ENCODE measurements at regions not wholly inside any gene's neighbourhood (a gene's known extent, or its start where the extent isn't known, plus 50 kb on each side); places are given as distances from the start of the nearest gene placed in this dataset.

GRCh38 chr4:179130122-179130714 is 1688.0 kb upstream of the AGA start (continued):
- TF ChIP-seq ZNF592 (IDR thresholded peaks at IDR 0.05) (0 out of 2 replicates have a peak, but pooled peaks have one; percentile 3), JUND (IDR thresholded peaks at IDR 0.05; ENCODE audit: low read depth, low read length) (peak; percentile 35; the same call in 1 of the 2 replicates), FOS (IDR thresholded peaks at IDR 0.05; ENCODE audit: borderline replicate concordance, extremely low read depth, insufficient read length) (no peak), CTCF (IDR thresholded peaks at IDR 0.05 in 2 of 3, conservative IDR thresholded peaks at IDR 0.05 in 1 of 3; ENCODE audit: control insufficient read depth in 2 of 3, extremely low read depth in 1 of 3, insufficient read depth in 1 of 3, low read depth in 3 of 3, low read length in 3 of 3) (no peak; a peak in 1 of 6 replicates), ZSCAN29 (IDR thresholded peaks at IDR 0.05) (no peak), ETV6 (conservative IDR thresholded peaks at IDR 0.05 in 1 of 2, IDR thresholded peaks at IDR 0.05 in 1 of 2; ENCODE audit: borderline replicate concordance in 1 of 2, low read depth in 1 of 2) (peak in 1 of 2 experiments; percentile 13; a peak in 1 of 4 replicates), HDAC2 (IDR thresholded peaks at IDR 0.05) (no peak), PAX5 (IDR thresholded peaks at IDR 0.05; ENCODE audit: borderline replicate concordance, low read depth, low read length) (no peak), KDM1A (IDR thresholded peaks at IDR 0.05; ENCODE audit: borderline replicate concordance) (no peak), MAX (IDR thresholded peaks at IDR 0.05; ENCODE audit: low read depth, low read length) (no peak), NBN (IDR thresholded peaks at IDR 0.05) (0 out of 2 replicates have a peak, but pooled peaks have one; percentile 17), TAF1 (IDR thresholded peaks at IDR 0.05; ENCODE audit: borderline replicate concordance, low read depth, low read length) (no peak), RBBP5 (conservative IDR thresholded peaks at IDR 0.05) (no peak), IKZF2 (IDR thresholded peaks at IDR 0.05) (peak; percentile 88 to 92), SIN3A (IDR thresholded peaks at IDR 0.05; ENCODE audit: low read depth, low read length) (no peak), NR2F1 (conservative IDR thresholded peaks at IDR 0.05) (peak; percentile 94), BCL3 (IDR thresholded peaks at IDR 0.05; ENCODE audit: borderline replicate concordance, insufficient read depth, low read depth, low read length, poor library complexity, severe bottlenecking) (peak; percentile 34), ZNF207 (IDR thresholded peaks at IDR 0.05; ENCODE audit: borderline replicate concordance) (no peak), SMAD1 (IDR thresholded peaks at IDR 0.05; ENCODE audit: low read depth, partially characterized antibody) (peak; percentile 71), BHLHE40 (IDR thresholded peaks at IDR 0.05; ENCODE audit: borderline replicate concordance in 1 of 2, low read depth in 2 of 2, low read length in 1 of 2) (peak; percentile 49 to 50; a peak in 3 of 4 replicates), LARP7 (IDR thresholded peaks at IDR 0.05) (no peak), BACH1 (IDR thresholded peaks at IDR 0.05; ENCODE audit: borderline replicate concordance) (0 out of 2 replicates have a peak, but pooled peaks have one; percentile 22), ZNF24 (IDR thresholded peaks at IDR 0.05) (peak; percentile 44; the same call in 1 of the 2 replicates), BMI1 (IDR thresholded peaks at IDR 0.05; ENCODE audit: borderline replicate concordance) (peak; percentile 18; the same call in 1 of the 2 replicates)

All from GM12878 (cell line).